Panc1 (cell line): ENCODE measurements at regions not wholly inside any gene's neighbourhood (a gene's known extent, or its start where the extent isn't known, plus 50 kb on each side); places are given as distances from the start of the nearest gene placed in this dataset.

ENCODE experiments used
- POLR2AphosphoS5 ChIP-seq: IDR thresholded peaks from 2 replicates; pipeline ENCODE4 v1.6.1; 2012; ENCODE audit warnings: mild to moderate bottlenecking, low read depth, low read length, moderate library complexity
- REST ChIP-seq, 2 experiments: IDR thresholded peaks; 2 replicates each; pipeline ENCODE4 v1.6.1; 2011 to 2012; ENCODE audit warnings: low read depth in 2 of 2, control low read depth in 1 of 2, low read length in 1 of 2, mild to moderate bottlenecking in 1 of 2, moderate library complexity in 1 of 2; ENCODE audit not compliant: insufficient read depth in 1 of 2
- SIN3A ChIP-seq: IDR thresholded peaks from 2 replicates; pipeline ENCODE4 v1.6.1; 2012; ENCODE audit warnings: low read depth, mild to moderate bottlenecking, low read length, moderate library complexity, borderline replicate concordance; ENCODE audit not compliant: insufficient read depth
- TCF7L2 ChIP-seq: IDR thresholded peaks from 2 replicates; pipeline ENCODE4 v1.6.1; 2011; ENCODE audit warnings: mild to moderate bottlenecking, low read depth, low read length, inconsistent platforms
- TF ChIP-seq, protein P1 (sequence below): fragments of 450-650 bp; IDR thresholded peaks from 2 replicates; pipeline ENCODE4 v1.5.1; 2017; ENCODE audit warnings: mild to moderate bottlenecking

DNA sequence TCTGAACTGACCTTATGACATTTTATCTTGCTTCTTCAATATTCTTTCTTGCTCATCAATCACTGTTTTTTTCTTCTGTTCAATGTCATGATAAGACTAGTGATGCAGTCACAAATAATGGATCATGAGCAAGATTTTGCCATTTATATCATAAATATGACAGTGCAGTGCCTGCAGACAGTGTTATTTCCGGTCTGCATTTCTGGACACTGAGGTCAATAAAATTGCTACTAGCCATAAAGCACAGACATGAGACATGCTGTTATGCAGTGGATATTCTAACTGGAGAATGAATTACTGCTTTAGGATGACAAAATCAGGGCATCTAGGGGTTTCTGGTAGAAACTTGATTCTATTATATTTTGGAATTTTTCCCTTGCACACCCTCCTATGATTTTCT, 1509.7 kb upstream of the LRRTM3 start:
- TF ChIP-seq, protein P1, sequence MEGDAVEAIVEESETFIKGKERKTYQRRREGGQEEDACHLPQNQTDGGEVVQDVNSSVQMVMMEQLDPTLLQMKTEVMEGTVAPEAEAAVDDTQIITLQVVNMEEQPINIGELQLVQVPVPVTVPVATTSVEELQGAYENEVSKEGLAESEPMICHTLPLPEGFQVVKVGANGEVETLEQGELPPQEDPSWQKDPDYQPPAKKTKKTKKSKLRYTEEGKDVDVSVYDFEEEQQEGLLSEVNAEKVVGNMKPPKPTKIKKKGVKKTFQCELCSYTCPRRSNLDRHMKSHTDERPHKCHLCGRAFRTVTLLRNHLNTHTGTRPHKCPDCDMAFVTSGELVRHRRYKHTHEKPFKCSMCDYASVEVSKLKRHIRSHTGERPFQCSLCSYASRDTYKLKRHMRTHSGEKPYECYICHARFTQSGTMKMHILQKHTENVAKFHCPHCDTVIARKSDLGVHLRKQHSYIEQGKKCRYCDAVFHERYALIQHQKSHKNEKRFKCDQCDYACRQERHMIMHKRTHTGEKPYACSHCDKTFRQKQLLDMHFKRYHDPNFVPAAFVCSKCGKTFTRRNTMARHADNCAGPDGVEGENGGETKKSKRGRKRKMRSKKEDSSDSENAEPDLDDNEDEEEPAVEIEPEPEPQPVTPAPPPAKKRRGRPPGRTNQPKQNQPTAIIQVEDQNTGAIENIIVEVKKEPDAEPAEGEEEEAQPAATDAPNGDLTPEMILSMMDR: no peak
- no peak for TF ChIP-seq POLR2AphosphoS5
- no peak for TF ChIP-seq REST (IDR thresholded peaks at IDR 0.05; ENCODE audit: insufficient read depth in 1 of 2, low read depth in 2 of 2, low read length in 1 of 2)
- no peak for TF ChIP-seq SIN3A
- TF ChIP-seq TCF7L2: no peak
